RWPE1 (cell line): ENCODE measurements at regions not wholly inside any gene's neighbourhood (a gene's known extent, or its start where the extent isn't known, plus 50 kb on each side); places are given as distances from the start of the nearest gene placed in this dataset.
"Not testable (repeated sequence)": the region's sequence is repeated elsewhere in the genome, so short reads cannot be mapped to it uniquely, and the experiment has no call there.

Experiments used
- CTCF ChIA-PET: fragments of 350-600 bp; sonication (Branson Sonifier 250); formaldehyde crosslinking; extraction: SDS; loops from one replicate; lab custom pipeline; 2021; lab: Yijun Ruan, JAX
- POLR2A ChIA-PET: fragments of 400-600 bp; formaldehyde crosslinking; extraction: SDS; loops from one replicate; lab custom pipeline; 2020; ENCODE audit warnings: antibody characterized with exemption; ENCODE audit not compliant: low non-redundant PET; lab: Yijun Ruan, JAX
- DNase-seq: peaks from one replicate; pipeline ENCODE4 v3.0.0; 2012; ENCODE audit warnings: low spot score
- H3K27ac ChIP-seq: fragments of 450-650 bp; 2 replicates; pipeline ENCODE4 v1.5.1; 2017
- CTCF ChIP-seq: fragments of 450-650 bp; conservative IDR thresholded peaks from 2 replicates; pipeline ENCODE4 v1.5.1; 2017; ENCODE audit warnings: low read depth, mild to moderate bottlenecking

DNA sequence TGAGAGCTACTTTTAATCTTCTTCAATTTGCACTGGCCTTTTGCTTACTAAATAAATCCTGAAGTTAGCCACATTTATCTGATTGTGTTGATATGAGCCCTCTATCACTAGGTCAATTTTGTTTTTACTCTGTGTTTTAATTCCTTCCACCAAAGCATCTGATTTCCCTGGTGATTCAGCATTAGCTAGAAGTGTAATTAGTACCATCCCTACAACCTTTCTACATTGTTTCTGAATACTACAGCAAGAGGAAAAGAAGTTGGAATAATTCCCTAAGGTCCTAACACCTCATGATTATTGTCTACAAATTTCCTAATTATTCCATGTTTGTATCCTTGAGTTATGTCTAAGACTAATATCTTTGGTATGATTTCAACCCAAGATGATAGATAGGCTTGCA, 1093.6 kb downstream of the SUCLG1 start:
- POLR2A ChIA-PET = no interaction called here
- CTCF ChIA-PET = interaction anchor here (1.0 kb wide), 1 partner anchor 113 kb away, joined by 3 read pairs; no protein-coding TSS in a partner anchor
- no peak for DNase-seq

DNA sequence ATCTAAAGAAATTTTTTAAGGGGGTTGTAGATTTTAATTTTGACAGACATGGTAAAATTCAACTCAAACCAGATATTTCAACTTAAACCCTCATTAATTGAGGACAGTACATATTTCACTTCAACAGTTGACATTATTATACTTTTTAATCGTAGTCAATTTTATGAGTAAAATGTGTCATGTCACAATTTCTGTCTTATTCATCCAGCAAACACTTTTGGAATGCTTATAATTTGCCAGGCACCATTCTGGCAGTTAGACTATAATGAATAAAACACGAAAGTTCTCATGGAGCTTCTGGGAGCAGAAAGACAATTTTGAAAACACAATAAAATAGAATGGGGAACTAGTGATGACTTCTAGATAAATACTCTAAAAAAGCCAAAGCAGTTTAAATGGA, 1094.8 kb downstream of the SUCLG1 start:
- TF ChIP-seq CTCF = no peak

More for the DNA sequence above, 1093.6 kb downstream of the SUCLG1 start:
- no peak overlapping the region for H3K27ac ChIP-seq
- no peak for TF ChIP-seq CTCF

DNA sequence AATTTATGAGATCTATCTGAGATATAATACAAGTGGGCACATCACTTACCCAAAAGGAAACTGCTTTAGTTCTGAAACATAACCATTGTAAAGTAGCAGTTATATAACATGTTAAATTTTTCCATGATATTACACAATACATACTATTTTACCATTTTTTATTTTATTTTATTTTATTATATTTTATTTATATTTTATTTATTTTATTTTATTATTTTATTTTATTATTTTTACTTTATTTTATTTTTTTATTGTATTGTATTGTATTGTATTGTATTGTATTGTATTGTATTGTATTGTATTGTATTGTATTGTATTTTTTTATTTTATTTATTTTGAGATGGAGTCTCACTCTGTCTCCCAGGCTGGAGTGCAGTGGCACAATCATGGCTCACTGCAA, 1095.9 kb downstream of the SUCLG1 start:
- DNase-seq, CTCF ChIA-PET, POLR2A ChIA-PET, H3K27ac ChIP-seq: not testable (repeated sequence)

More for the DNA sequence above, 1094.8 kb downstream of the SUCLG1 start:
- DNase-seq = peak; percentile 3
- ChIA-PET CTCF (interaction anchor here (0.6 kb wide), 1 partner anchor 172 kb away, joined by 3 read pairs; no protein-coding TSS in a partner anchor), POLR2A (no interaction called here)
- no peak overlapping the region for H3K27ac ChIP-seq

GRCh38 chr2:83359336-83359735, 1099.7 kb downstream of the SUCLG1 start:
- H3K27ac ChIP-seq = no peak overlapping the region
- no peak for TF ChIP-seq CTCF
- no peak for DNase-seq
- ChIA-PET CTCF (no interaction called here), POLR2A (no interaction called here)

- H3K27ac ChIP-seq = no peak overlapping the region
- CTCF ChIA-PET = interaction anchor here (0.6 to 0.7 kb wide), 3 partner anchors 9 to 46 kb away, joined by 4 to 6 read pairs (median 5); no protein-coding TSS in a partner anchor
- DNase-seq = no peak
- no peak for TF ChIP-seq CTCF
- POLR2A ChIA-PET = no interaction called here
Observed at GRCh38 chr2:83342860-83343329, 1116.2 kb downstream of the SUCLG1 start.

- CTCF ChIA-PET = interaction anchor here (0.6 kb wide), 1 partner anchor 956 kb away, joined by 3 read pairs; no protein-coding TSS in a partner anchor
- no peak for DNase-seq
- POLR2A ChIA-PET = no interaction called here
- no peak overlapping the region for H3K27ac ChIP-seq
- no peak for TF ChIP-seq CTCF
Observed at GRCh38 chr2:83340424-83340823, 1118.7 kb downstream of the SUCLG1 start.

DNA sequence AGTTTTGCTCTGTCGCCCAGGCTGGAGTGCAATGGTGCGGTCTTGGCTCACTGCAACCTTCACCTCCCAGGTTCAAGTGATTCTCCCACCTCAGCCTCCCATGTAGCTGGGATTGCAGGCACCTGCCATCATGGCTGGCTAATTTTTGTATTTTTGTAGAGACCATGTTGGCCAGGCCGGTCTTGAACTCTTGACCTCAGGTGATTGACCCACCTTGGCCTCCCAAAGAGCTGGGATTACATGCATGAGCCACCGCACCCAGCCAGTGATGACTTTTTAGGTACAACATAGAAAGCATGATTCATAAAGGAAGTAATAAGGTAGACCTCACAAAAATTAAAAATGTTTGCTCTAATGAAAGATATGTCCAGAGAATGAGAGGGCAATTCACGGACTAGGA, 1119.1 kb downstream of the SUCLG1 start:
- DNase-seq, H3K27ac ChIP-seq, POLR2A ChIA-PET: not testable (repeated sequence)
- CTCF ChIA-PET = interaction anchor here (0.6 kb wide), 1 partner anchor 956 kb away, joined by 3 read pairs; no protein-coding TSS in a partner anchor
